ENCODE measurements at regions not wholly inside any gene's neighbourhood (a gene's known extent, or its start where the extent isn't known, plus 50 kb on each side); places are given as distances from the start of the nearest gene placed in this dataset.

- Histone ChIP-seq H3K9ac (ENCODE audit: low read length) (no peak overlapping the region), H3K9me3 (ENCODE audit: control insufficient read depth, low read depth, low read length) (no peaks in the 10 kb centered on the region), H3K27me3 (ENCODE audit: control insufficient read depth, insufficient read depth, low read length) (no peaks in the 10 kb centered on the region), H3K36me3 (ENCODE audit: control insufficient read depth, low read depth, low read length) (no peaks in the 10 kb centered on the region), H3K27ac (ENCODE audit: low read length) (no peak overlapping the region), H3K4me3 (ENCODE audit: low read length) (no peak overlapping the region), H3K4me1 (ENCODE audit: control insufficient read depth, low read depth, low read length) (peaks cover 18% of the 10 kb centered on the region)
These were observed 433.6 kb upstream of the ADAMTSL1 start for GRCh38 chr9:18040327-18040726.

- no peaks in the 10 kb centered on the region for H3K36me3 ChIP-seq (ENCODE audit: control insufficient read depth, low read depth, low read length)
- H3K4me1 ChIP-seq (ENCODE audit: control insufficient read depth, low read depth, low read length), result no peaks in the 10 kb centered on the region
- no peak overlapping the region for H3K4me3 ChIP-seq (ENCODE audit: low read length)
- H3K27ac ChIP-seq (ENCODE audit: low read length), result no peak overlapping the region
- H3K27me3 ChIP-seq (ENCODE audit: control insufficient read depth, insufficient read depth, low read length), result no peaks in the 10 kb centered on the region
- H3K9ac ChIP-seq (ENCODE audit: low read length), result no peak overlapping the region
- H3K9me3 ChIP-seq (ENCODE audit: control insufficient read depth, low read depth, low read length), result no peaks in the 10 kb centered on the region
These were observed 430.0 kb upstream of the ADAMTSL1 start for GRCh38 chr9:18043978-18044377.

GRCh38 chr9:18045326-18045725 lies 428.6 kb upstream of the ADAMTSL1 start:
- no peaks in the 10 kb centered on the region for H3K27me3 ChIP-seq (ENCODE audit: control insufficient read depth, insufficient read depth, low read length)
- no peaks in the 10 kb centered on the region for H3K36me3 ChIP-seq (ENCODE audit: control insufficient read depth, low read depth, low read length)
- no peaks in the 10 kb centered on the region for H3K4me1 ChIP-seq (ENCODE audit: control insufficient read depth, low read depth, low read length)
- H3K9ac ChIP-seq (ENCODE audit: low read length), result no peak overlapping the region
- H3K27ac ChIP-seq (ENCODE audit: low read length), result no peak overlapping the region
- no peak overlapping the region for H3K4me3 ChIP-seq (ENCODE audit: low read length)
- H3K9me3 ChIP-seq (ENCODE audit: control insufficient read depth, low read depth, low read length), result no peaks in the 10 kb centered on the region

GRCh38 chr9:18046068-18046467 lies 427.9 kb upstream of the ADAMTSL1 start:
- Histone ChIP-seq H3K9ac (ENCODE audit: low read length) (no peak overlapping the region), H3K4me3 (ENCODE audit: low read length) (no peak overlapping the region), H3K9me3 (ENCODE audit: control insufficient read depth, low read depth, low read length) (no peaks in the 10 kb centered on the region), H3K27ac (ENCODE audit: low read length) (no peak overlapping the region), H3K27me3 (ENCODE audit: control insufficient read depth, insufficient read depth, low read length) (no peaks in the 10 kb centered on the region), H3K4me1 (ENCODE audit: control insufficient read depth, low read depth, low read length) (no peaks in the 10 kb centered on the region), H3K36me3 (ENCODE audit: control insufficient read depth, low read depth, low read length) (no peaks in the 10 kb centered on the region)

GRCh38 chr9:18051638-18052037 lies 422.3 kb upstream of the ADAMTSL1 start:
- H3K9me3 ChIP-seq (ENCODE audit: control insufficient read depth, low read depth, low read length), result no peaks in the 10 kb centered on the region
- no peaks in the 10 kb centered on the region for H3K4me1 ChIP-seq (ENCODE audit: control insufficient read depth, low read depth, low read length)
- H3K36me3 ChIP-seq (ENCODE audit: control insufficient read depth, low read depth, low read length), result no peaks in the 10 kb centered on the region
- no peak overlapping the region for H3K9ac ChIP-seq (ENCODE audit: low read length)
- no peaks in the 10 kb centered on the region for H3K27me3 ChIP-seq (ENCODE audit: control insufficient read depth, insufficient read depth, low read length)
- no peak overlapping the region for H3K27ac ChIP-seq (ENCODE audit: low read length)
- H3K4me3 ChIP-seq (ENCODE audit: low read length), result no peak overlapping the region

- Histone ChIP-seq H3K9me3 (ENCODE audit: control insufficient read depth, low read depth, low read length) (no peaks in the 10 kb centered on the region), H3K27me3 (ENCODE audit: control insufficient read depth, insufficient read depth, low read length) (no peaks in the 10 kb centered on the region), H3K36me3 (ENCODE audit: control insufficient read depth, low read depth, low read length) (no peaks in the 10 kb centered on the region), H3K4me3 (ENCODE audit: low read length) (no peak overlapping the region), H3K27ac (ENCODE audit: low read length) (no peak overlapping the region), H3K9ac (ENCODE audit: low read length) (no peak overlapping the region), H3K4me1 (ENCODE audit: control insufficient read depth, low read depth, low read length) (no peaks in the 10 kb centered on the region)
These were observed 421.9 kb upstream of the ADAMTSL1 start for GRCh38 chr9:18052060-18052459.

- H3K36me3 ChIP-seq (ENCODE audit: control insufficient read depth, low read depth, low read length), result no peaks in the 10 kb centered on the region
- H3K27ac ChIP-seq (ENCODE audit: low read length), result no peak overlapping the region
- H3K27me3 ChIP-seq (ENCODE audit: control insufficient read depth, insufficient read depth, low read length), result no peaks in the 10 kb centered on the region
- no peaks in the 10 kb centered on the region for H3K9me3 ChIP-seq (ENCODE audit: control insufficient read depth, low read depth, low read length)
- H3K9ac ChIP-seq (ENCODE audit: low read length), result no peak overlapping the region
- H3K4me1 ChIP-seq (ENCODE audit: control insufficient read depth, low read depth, low read length), result no peaks in the 10 kb centered on the region
- no peak overlapping the region for H3K4me3 ChIP-seq (ENCODE audit: low read length)
These were observed 417.5 kb upstream of the ADAMTSL1 start for GRCh38 chr9:18056269-18056992.

GRCh38 chr9:18056993-18057369 lies 417.0 kb upstream of the ADAMTSL1 start:
- Histone ChIP-seq H3K27ac (ENCODE audit: low read length) (no peak overlapping the region), H3K4me1 (ENCODE audit: control insufficient read depth, low read depth, low read length) (no peaks in the 10 kb centered on the region), H3K27me3 (ENCODE audit: control insufficient read depth, insufficient read depth, low read length) (no peaks in the 10 kb centered on the region)

GRCh38 chr9:18058564-18059442 lies 415.1 kb upstream of the ADAMTSL1 start:
- Histone ChIP-seq H3K36me3 (ENCODE audit: control insufficient read depth, low read depth, low read length) (no peaks in the 10 kb centered on the region), H3K27me3 (ENCODE audit: control insufficient read depth, insufficient read depth, low read length) (no peaks in the 10 kb centered on the region), H3K9ac (ENCODE audit: low read length) (no peak overlapping the region), H3K4me3 (ENCODE audit: low read length) (no peak overlapping the region), H3K27ac (ENCODE audit: low read length) (no peak overlapping the region), H3K9me3 (ENCODE audit: control insufficient read depth, low read depth, low read length) (no peaks in the 10 kb centered on the region), H3K4me1 (ENCODE audit: control insufficient read depth, low read depth, low read length) (no peaks in the 10 kb centered on the region)

More at GRCh38 chr9:18056993-18057369, 417.0 kb upstream of the ADAMTSL1 start:
- no peak overlapping the region for H3K9ac ChIP-seq (ENCODE audit: low read length)
- no peaks in the 10 kb centered on the region for H3K36me3 ChIP-seq (ENCODE audit: control insufficient read depth, low read depth, low read length)
- H3K9me3 ChIP-seq (ENCODE audit: control insufficient read depth, low read depth, low read length), result no peaks in the 10 kb centered on the region
- H3K4me3 ChIP-seq (ENCODE audit: low read length), result no peak overlapping the region

GRCh38 chr9:18059447-18059846 lies 414.5 kb upstream of the ADAMTSL1 start:
- no peaks in the 10 kb centered on the region for H3K36me3 ChIP-seq (ENCODE audit: control insufficient read depth, low read depth, low read length)
- H3K4me3 ChIP-seq (ENCODE audit: low read length), result no peak overlapping the region
- no peak overlapping the region for H3K27ac ChIP-seq (ENCODE audit: low read length)
- no peaks in the 10 kb centered on the region for H3K27me3 ChIP-seq (ENCODE audit: control insufficient read depth, insufficient read depth, low read length)
- no peaks in the 10 kb centered on the region for H3K9me3 ChIP-seq (ENCODE audit: control insufficient read depth, low read depth, low read length)
- H3K9ac ChIP-seq (ENCODE audit: low read length), result no peak overlapping the region
- H3K4me1 ChIP-seq (ENCODE audit: control insufficient read depth, low read depth, low read length), result no peaks in the 10 kb centered on the region

- Histone ChIP-seq H3K36me3 (ENCODE audit: control insufficient read depth, low read depth, low read length) (no peaks in the 10 kb centered on the region), H3K9me3 (ENCODE audit: control insufficient read depth, low read depth, low read length) (no peaks in the 10 kb centered on the region), H3K4me3 (ENCODE audit: low read length) (no peak overlapping the region), H3K9ac (ENCODE audit: low read length) (no peak overlapping the region), H3K27me3 (ENCODE audit: control insufficient read depth, insufficient read depth, low read length) (no peaks in the 10 kb centered on the region), H3K4me1 (ENCODE audit: control insufficient read depth, low read depth, low read length) (no peaks in the 10 kb centered on the region), H3K27ac (ENCODE audit: low read length) (no peak overlapping the region)
These were observed 413.6 kb upstream of the ADAMTSL1 start for GRCh38 chr9:18060269-18060934.
